Cardiac fibroblast (primary cell): ENCODE measurements at regions not wholly inside any gene's neighbourhood (a gene's known extent, or its start where the extent isn't known, plus 50 kb on each side); places are given as distances from the start of the nearest gene placed in this dataset.

Experiments used
- DNase-seq, 2 donors: peaks; one replicate each; pipeline versions ENCODE4 v3.0.0 to v3.0.0-alpha.2; 2010; ENCODE audit warnings: low read depth in 2 of 2
- H3K4me3 ChIP-seq, 2 donors: replicated peaks in 1 of 2; 1 replicate in 1 of 2; 2 replicates in 1 of 2; pipeline ENCODE4 v1.5.1; 2011; ENCODE audit warnings: low read depth in 2 of 2, low read length in 2 of 2, mild to moderate bottlenecking in 2 of 2, moderate library complexity in 1 of 2
- TF ChIP-seq, protein P1 (sequence below): IDR thresholded peaks from one replicate; pipeline ENCODE4 v1.5.1; 2011; ENCODE audit warnings: low read depth, mild to moderate bottlenecking, low read length, inconsistent platforms

DNA sequence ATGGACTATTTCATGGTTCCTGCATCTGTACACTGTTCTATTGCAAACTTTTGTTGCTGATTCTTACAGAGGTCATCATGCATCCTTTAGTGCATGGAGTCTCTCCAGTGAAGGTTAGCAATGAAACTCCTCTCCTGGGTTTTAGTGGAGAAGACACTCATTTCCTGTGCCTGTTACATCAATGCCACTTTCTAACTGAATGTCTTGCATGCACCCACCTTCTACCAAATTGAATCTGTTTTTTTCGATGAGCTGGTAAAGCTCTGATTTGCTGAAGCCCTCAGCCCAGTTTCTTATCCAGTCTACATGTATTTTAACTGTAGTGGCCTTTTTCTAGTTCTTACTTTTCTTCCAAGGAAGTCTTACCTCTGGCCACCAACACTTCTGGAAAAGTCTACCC, 591.8 kb upstream of the ADAMTS16 start:
- TF ChIP-seq, protein P1, sequence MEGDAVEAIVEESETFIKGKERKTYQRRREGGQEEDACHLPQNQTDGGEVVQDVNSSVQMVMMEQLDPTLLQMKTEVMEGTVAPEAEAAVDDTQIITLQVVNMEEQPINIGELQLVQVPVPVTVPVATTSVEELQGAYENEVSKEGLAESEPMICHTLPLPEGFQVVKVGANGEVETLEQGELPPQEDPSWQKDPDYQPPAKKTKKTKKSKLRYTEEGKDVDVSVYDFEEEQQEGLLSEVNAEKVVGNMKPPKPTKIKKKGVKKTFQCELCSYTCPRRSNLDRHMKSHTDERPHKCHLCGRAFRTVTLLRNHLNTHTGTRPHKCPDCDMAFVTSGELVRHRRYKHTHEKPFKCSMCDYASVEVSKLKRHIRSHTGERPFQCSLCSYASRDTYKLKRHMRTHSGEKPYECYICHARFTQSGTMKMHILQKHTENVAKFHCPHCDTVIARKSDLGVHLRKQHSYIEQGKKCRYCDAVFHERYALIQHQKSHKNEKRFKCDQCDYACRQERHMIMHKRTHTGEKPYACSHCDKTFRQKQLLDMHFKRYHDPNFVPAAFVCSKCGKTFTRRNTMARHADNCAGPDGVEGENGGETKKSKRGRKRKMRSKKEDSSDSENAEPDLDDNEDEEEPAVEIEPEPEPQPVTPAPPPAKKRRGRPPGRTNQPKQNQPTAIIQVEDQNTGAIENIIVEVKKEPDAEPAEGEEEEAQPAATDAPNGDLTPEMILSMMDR, result no peak
- no peak for DNase-seq
- H3K4me3 ChIP-seq, result no peak overlapping the region

DNA sequence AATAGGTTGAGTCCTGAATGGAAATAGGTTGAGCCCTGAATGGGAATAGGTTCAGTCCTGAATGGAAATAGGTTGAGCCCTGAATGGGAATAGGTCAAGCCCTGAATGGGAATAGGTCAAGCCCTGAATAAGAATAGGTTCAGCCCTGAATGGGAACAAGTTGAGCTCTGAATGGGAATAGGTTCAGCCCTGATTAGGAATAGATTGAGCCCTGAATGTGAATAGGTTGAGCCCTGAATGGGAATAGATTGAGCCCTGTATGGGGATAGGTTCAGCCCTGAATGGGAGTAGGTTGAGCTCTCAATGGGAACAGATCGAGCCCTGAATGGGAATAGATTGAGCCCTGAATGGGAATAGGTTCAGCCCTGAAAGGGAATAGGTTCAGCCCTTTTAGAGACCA, 590.8 kb upstream of the ADAMTS16 start:
- TF ChIP-seq, protein P1, result no peak
- no peak overlapping the region for H3K4me3 ChIP-seq
- DNase-seq, result no peak

DNA sequence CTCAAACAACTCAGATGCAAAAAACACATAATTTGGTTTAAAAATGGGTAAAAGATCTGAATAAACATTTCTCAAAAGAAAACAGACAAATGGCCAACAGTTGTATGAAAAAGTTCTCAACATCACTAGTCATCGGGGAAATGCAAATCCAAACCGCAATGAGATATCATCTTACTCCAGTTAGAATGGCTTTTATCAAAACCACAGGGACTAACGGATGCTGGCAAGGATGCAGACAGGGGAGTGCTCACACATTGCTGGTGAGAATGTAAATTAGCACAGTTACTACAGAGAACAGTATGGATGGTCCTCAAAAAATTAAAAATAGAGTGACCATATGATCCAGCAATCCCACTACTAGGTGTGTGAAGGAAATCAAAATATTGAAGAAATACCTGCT, 589.1 kb upstream of the ADAMTS16 start:
- no peak for DNase-seq
- TF ChIP-seq, protein P1, result no peak
- no peak overlapping the region for H3K4me3 ChIP-seq

DNA sequence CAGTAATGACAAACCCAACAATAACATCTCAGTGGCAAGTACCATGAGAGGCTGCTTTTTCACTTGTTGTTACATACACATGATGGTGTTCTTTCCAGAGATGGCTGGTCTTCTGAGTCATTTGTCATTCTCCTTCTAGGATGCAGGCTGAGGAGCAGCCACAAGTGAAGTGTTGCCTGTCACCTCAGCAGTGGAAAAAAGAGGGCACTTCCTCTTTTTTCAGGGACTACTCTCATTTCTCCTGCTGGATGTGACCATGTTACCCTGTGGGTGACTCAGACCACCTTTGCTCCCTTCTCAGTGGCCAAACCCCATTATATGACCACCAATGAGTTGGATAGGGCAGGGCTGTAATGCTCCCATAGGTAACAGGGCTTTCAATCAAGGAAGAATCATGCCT, 587.0 kb upstream of the ADAMTS16 start:
- no peak for DNase-seq
- TF ChIP-seq, protein P1, result no peak
- H3K4me3 ChIP-seq, result no peak overlapping the region

DNA sequence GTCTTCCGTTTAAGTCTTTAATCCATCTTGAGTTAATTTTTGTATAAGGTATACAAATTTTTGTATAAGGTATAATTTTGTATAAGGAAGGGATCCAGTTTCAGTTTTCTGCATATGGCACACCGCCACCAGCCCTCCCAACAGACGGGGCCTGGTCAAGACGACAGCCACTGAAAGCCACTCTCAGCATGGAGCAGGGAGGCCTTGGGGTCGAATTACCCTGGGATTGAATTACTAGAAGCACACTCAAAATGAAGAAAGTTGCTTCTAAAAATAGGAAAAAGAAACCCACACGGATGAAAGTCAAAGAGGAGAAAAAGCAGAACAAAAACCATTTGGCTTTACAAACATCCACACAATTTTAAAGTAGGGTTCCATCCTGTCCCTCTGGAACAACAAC, 586.2 kb upstream of the ADAMTS16 start:
- no peak overlapping the region for H3K4me3 ChIP-seq
- no peak for DNase-seq
- TF ChIP-seq, protein P1, result no peak

DNA sequence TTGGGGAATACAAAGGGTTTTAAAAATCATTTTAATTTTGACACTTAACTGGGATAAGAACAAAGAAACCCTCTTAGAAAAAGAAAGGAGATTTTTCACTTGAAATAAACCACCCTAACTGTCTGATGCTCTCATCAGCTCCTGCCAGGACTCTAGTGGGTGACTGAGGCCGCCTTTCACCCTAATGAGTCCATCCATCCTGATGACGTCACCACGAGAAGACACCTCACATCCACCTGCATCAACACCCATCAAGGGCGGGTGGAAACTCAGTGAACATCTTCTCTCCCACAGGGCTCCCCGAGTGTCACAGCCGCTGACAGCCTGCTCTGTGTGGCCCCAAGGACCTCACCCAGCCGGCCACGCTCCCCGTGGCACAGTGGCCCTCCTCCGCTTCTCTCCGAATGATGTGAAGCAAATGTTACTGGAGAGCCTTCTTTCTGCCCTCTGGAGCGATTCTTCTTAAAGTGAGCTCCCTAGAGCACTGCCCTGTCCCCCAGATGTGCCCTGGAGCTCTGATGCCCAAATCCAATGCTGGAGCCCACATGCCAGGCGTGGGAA, 584.3 kb upstream of the ADAMTS16 start:
- TF ChIP-seq, protein P1, result no peak
- no peak for DNase-seq
- H3K4me3 ChIP-seq, result no peak overlapping the region

DNA sequence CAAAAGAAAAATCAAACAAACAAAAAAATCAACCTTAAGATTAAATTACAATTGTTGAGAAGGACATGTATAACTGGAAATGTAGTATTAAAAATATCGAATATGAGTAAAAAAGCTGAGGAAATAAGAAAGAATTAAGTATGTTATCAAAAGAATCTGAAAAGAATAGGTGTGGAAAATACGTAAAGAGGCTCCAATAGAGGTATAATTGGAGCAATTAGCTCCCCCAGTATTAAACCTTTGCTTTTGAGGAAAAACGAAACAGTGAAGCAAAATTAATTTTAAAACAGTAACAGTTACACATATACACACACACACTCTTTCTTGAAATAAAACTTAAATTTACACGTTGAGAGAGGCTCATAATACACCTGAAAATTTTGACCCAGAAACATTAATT, 578.7 kb upstream of the ADAMTS16 start:
- no peak for DNase-seq
- no peak overlapping the region for H3K4me3 ChIP-seq
- TF ChIP-seq, protein P1, result no peak
